ENCODE measurements at regions not wholly inside any gene's neighbourhood (a gene's known extent, or its start where the extent isn't known, plus 50 kb on each side); places are given as distances from the start of the nearest gene placed in this dataset.

DNA sequence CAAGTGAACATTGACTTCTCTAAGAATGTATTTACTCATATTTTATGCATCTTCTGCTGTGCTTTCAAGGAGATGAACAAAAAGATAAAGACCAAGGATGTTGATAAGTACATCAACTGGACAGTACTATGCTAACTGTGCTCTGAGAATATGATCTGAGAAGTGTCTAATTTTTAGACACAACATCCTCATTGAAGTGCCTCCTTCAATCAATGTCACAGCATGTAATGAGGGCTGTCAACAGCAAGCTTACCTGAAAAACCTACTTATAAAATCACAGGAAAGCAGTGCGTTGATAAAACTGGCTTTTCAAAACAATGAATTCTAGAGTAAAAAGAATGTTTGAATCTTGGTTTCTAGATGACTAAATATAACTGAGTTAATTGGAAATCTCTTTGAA is 452.9 kb upstream of the DSEL start:
- 92% methylated on average over 1 of the region's 1 CpG for WGBS (ENCODE audit: low lambda C conversion rate, missing lambda C conversion rate)
- Histone ChIP-seq H3K27ac (no peak overlapping the region), H3K4me2 (no peak overlapping the region), H3K27me3 (no peaks in the 10 kb centered on the region), H3K9me2 (replicated peaks; ENCODE audit: insufficient read depth) (no peaks in the 10 kb centered on the region), H3K36me3 (replicated peaks; ENCODE audit: insufficient read depth, low read depth) (no peaks in the 10 kb centered on the region), H4K20me1 (ENCODE audit: insufficient read depth, poor library complexity, severe bottlenecking) (no peaks in the 10 kb centered on the region), H2AFZ (no peak overlapping the region), H3K79me2 (no peaks in the 10 kb centered on the region), H3K9me3 (ENCODE audit: low read depth) (no peaks in the 10 kb centered on the region), H3K4me3 (no peak overlapping the region), H3K4me1 (ENCODE audit: insufficient read depth) (no peaks in the 10 kb centered on the region)
- no peak for DNase-seq (ENCODE audit: low spot score)
- TF ChIP-seq EZH2phosphoT487 (IDR thresholded peaks at IDR 0.05; ENCODE audit: low read depth, severe bottlenecking, unreplicated experiment) (no peak), CTCF (IDR thresholded peaks at IDR 0.05; ENCODE audit: poor library complexity) (no peak), EZH2 (IDR thresholded peaks at IDR 0.05; ENCODE audit: borderline replicate concordance) (no peak)

DNA sequence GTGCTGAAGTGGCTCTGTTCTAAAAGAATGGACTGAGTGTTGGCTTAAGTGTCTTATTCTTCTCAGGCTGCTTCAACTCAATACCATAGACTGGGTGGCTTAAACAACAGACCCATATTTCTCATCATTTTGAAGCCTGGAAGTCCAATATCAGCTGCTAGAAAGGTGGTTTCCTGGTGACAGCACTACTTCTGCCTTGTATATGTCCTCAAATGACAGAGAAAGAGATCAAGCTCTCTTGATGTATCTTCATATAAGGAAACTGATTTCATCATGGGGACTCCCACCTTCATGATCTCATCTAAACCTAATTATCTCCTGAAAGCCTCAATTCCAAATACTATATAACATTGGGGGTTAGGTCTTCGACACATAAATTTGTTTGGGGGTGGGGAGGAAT is 449.7 kb upstream of the DSEL start:
- WGBS (ENCODE audit: low lambda C conversion rate, missing lambda C conversion rate) = 92% methylated on average over 1 of the region's 1 CpG
- Histone ChIP-seq H3K9me2 (replicated peaks; ENCODE audit: insufficient read depth) (no peaks in the 10 kb centered on the region), H3K4me1 (ENCODE audit: insufficient read depth) (no peaks in the 10 kb centered on the region), H3K9me3 (ENCODE audit: low read depth) (no peaks in the 10 kb centered on the region), H3K4me2 (no peak overlapping the region), H3K4me3 (no peak overlapping the region), H3K27me3 (no peaks in the 10 kb centered on the region), H3K79me2 (no peaks in the 10 kb centered on the region), H3K27ac (no peak overlapping the region), H2AFZ (no peak overlapping the region), H4K20me1 (ENCODE audit: insufficient read depth, poor library complexity, severe bottlenecking) (no peaks in the 10 kb centered on the region), H3K36me3 (replicated peaks; ENCODE audit: insufficient read depth, low read depth) (no peaks in the 10 kb centered on the region)
- no peak for TF ChIP-seq EZH2 (IDR thresholded peaks at IDR 0.05; ENCODE audit: borderline replicate concordance)
- no peak for TF ChIP-seq EZH2phosphoT487 (IDR thresholded peaks at IDR 0.05; ENCODE audit: low read depth, severe bottlenecking, unreplicated experiment)
- TF ChIP-seq CTCF (IDR thresholded peaks at IDR 0.05; ENCODE audit: poor library complexity) = no peak
- DNase-seq (ENCODE audit: low spot score) = no peak

DNA sequence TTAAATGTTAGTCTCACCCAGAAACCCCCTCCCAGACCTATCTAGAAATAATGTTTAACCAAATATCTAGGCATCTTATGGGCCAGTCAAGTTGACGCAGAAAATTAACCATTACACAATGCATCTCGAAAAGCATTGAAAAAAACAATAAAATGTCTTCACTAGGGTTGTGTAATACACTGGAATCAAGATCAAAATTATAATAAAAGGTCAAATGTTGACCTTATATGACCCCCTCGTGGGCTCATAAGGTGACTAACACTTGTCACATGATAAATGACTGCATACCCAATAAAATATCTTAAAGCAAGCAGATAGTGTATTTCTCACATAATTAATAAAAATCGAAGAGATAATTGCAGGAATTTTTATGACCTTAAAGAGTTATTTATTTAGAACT is 447.9 kb upstream of the DSEL start:
- no peak for DNase-seq (ENCODE audit: low spot score)
- Histone ChIP-seq H3K4me1 (ENCODE audit: insufficient read depth) (no peaks in the 10 kb centered on the region), H3K4me2 (no peak overlapping the region), H4K20me1 (ENCODE audit: insufficient read depth, poor library complexity, severe bottlenecking) (no peaks in the 10 kb centered on the region), H3K4me3 (no peak overlapping the region), H3K79me2 (no peaks in the 10 kb centered on the region), H3K9me3 (ENCODE audit: low read depth) (no peaks in the 10 kb centered on the region), H3K27ac (no peak overlapping the region), H3K9me2 (replicated peaks; ENCODE audit: insufficient read depth) (no peaks in the 10 kb centered on the region), H3K27me3 (no peaks in the 10 kb centered on the region), H3K36me3 (replicated peaks; ENCODE audit: insufficient read depth, low read depth) (no peaks in the 10 kb centered on the region), H2AFZ (no peak overlapping the region)
- TF ChIP-seq EZH2phosphoT487 (IDR thresholded peaks at IDR 0.05; ENCODE audit: low read depth, severe bottlenecking, unreplicated experiment) = no peak
- no peak for TF ChIP-seq CTCF (IDR thresholded peaks at IDR 0.05; ENCODE audit: poor library complexity)
- no peak for TF ChIP-seq EZH2 (IDR thresholded peaks at IDR 0.05; ENCODE audit: borderline replicate concordance)
- WGBS (ENCODE audit: low lambda C conversion rate, missing lambda C conversion rate) = 77% methylated on average over 4 of the region's 4 CpGs

Data from hepatocyte (in vitro differentiated cells).